ENCODE measurements at regions not wholly inside any gene's neighbourhood (a gene's known extent, or its start where the extent isn't known, plus 50 kb on each side); places are given as distances from the start of the nearest gene placed in this dataset.
"Not testable (repeated sequence)": the region's sequence is repeated elsewhere in the genome, so short reads cannot be mapped to it uniquely, and the experiment has no call there.

GRCh38 chr2:89152501-89152900, 461.0 kb downstream of the RPIA start:
- not testable (repeated sequence) for DNase-seq (ENCODE audit: low spot score)

DNA sequence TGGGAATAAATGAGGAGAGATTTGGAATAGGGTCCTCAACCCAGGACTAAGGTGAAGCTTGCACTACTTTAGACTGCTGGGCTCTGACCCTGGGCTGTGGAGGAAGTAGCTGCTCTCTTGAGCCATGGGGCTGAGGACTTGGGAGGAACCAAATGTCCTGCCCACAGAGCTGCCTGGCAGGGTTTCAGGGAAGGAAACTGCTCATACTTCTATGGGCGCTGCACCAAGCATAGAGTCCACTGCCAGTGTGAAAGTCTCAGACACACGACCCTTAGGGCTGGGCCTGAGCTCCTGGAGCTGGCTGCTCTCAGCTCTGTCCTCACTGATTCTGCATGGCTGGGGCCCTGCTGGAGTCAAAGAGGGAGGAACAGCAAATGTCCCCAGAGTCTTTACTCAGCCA, 461.7 kb downstream of the RPIA start:
- not testable (repeated sequence) for DNase-seq (ENCODE audit: low spot score)

DNA sequence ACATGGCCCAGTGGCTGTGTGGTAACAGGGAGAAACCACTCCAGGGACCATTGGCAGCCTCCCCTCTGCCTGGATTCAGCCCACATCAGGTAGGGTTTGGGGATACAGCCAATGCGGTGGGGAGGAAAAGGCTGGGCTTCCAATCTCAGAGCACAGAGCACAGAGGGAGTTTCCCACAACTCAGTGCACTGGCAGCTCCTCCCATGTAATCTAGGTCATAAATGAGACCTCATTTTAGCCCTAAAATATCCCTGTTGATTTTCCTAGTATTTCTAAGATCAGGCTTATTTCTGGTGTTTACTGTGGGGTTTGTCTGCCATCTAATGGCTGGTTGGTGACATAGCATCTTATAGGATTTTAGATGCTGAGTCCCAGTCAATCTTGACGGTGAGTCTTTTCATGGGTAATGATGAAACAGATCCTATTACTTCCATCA, 462.8 kb downstream of the RPIA start:
- not testable (repeated sequence) for DNase-seq (ENCODE audit: low spot score)

GRCh38 chr2:89160306-89160705, 468.8 kb downstream of the RPIA start:
- DNase-seq (ENCODE audit: low spot score), result not testable (repeated sequence)

DNA sequence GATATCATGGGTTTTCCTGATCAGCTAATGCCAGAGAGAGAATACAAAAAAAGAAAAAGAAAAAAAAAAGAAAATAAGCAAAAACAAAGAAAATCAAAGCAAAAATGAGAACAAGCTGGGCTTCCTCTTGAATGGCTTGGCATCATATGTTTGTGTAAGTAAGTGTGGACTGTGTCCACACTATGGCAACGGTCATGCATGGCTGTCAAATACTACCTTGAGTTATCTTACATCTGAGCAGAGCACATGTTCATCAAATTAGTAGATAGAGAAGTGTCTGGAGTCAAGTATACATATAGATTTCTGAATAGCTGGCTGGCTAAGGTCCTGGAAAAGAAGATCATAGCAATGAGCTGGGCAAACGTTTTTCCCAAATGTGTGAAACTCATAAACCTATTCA, 470.2 kb downstream of the RPIA start:
- not testable (repeated sequence) for DNase-seq (ENCODE audit: low spot score)

- not testable (repeated sequence) for DNase-seq (ENCODE audit: low spot score)
Observed at GRCh38 chr2:89170506-89171173, 479.2 kb downstream of the RPIA start.

GRCh38 chr2:89171174-89171519, 479.7 kb downstream of the RPIA start:
- not testable (repeated sequence) for DNase-seq (ENCODE audit: low spot score)

- DNase-seq (ENCODE audit: low spot score), result not testable (repeated sequence)
Observed at GRCh38 chr2:89177004-89177403, 485.5 kb downstream of the RPIA start.

DNA sequence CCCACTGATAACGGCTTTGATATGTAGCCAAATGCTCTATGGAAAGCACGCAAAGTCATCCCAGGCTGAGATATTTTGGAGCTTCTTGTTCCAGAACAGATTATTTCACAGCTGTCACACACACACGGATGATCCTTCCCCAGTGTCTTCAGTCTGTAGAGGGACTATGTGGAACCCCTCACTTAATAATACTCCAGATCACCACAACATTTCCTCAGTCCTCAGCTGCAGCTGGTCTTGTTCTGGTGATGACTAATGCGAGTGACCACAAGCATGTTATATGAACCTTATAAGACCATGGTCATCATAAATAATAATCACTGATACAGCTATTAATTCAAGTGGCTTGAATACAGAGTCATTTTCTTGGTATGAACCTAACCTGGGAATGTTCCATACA, 490.7 kb downstream of the RPIA start:
- not testable (repeated sequence) for DNase-seq (ENCODE audit: low spot score)

DNA sequence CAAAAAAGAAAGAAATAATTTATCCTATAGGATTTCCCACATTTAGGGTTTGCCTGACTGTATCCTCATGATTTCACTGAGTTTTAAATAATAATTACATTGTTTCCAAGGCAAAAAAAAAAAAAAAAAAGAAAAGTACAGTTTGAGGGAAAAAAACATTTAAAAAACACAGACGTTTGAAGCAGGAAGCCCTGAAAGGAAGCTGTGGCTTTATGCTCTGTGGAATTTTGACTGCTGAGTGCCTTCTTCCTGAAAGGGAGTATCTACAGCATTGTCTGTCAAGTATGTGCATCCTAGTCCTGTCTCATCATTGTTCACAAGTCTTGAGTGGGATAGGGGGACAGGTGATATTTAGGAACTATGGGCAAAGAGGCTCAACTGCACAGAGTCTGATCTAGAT, 493.3 kb downstream of the RPIA start:
- not testable (repeated sequence) for DNase-seq (ENCODE audit: low spot score)

DNA sequence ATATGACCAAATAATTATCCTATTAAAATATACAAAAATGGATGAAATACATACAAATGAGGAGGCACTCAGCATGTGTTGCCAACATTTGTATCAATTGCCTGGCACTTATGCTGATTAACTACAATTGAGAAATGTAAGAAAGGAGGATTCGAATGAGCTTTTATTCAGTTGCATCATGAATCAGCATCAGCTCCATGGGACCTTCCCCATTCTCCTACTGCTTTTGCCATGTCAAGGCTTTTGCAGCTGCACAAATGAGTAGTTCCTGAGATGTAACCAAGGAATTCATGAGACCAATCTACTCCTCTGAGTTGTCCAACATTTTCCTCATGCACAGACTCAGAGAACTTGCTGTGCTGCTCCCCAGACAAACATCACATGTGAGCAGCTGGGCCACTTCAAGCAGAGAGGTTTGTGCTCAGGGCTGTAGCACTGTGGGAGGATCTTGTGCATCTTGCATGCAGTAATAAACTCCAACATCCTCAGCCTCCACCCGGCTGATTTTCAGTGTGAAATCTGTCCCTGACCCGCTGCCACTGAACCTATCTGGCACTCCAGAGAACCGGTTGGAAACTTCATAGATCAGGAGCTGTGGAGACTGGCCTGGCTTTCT, 504.3 kb downstream of the RPIA start:
- not testable (repeated sequence) for DNase-seq (ENCODE audit: low spot score)

GRCh38 chr2:89196719-89197118, 505.2 kb downstream of the RPIA start:
- DNase-seq (ENCODE audit: low spot score), result not testable (repeated sequence)

GRCh38 chr2:89198026-89198425, 506.6 kb downstream of the RPIA start:
- not testable (repeated sequence) for DNase-seq (ENCODE audit: low spot score)

DNA sequence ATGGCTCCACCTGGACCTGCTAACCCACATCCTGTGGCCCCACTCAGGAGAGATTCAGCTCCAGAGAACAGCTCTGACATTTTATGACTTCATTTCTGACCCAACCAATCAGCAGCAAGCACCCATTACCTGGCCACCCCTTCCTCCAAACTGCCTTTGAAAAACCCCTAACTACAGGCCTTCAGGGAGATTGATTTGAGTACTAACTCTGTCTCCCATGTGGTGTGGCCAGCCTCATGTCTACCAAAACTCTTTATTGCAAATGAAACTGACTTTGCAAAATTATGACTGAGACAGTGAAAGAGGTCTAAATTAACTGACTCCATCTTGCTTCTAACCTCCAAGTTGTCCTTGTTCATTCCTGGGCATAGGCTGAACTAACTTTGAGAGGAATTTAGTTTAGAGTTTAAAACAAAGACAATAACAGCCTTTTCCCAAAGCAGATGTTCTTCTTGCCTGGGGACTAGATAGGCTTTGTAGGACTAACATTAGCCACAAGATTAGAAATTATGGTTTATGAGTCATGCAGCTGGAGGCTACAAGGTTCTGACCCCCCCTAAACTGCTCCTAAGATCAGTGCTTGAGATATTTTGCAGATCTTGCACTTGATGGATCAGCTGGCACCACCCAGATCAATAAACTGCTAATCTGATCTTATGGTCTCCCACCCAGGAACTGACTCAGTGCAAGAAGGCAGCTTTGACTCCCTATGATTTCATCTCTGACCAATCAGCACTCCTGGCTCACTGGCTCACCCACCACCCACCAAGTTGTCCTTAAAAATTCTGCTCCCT, 508.2 kb downstream of the RPIA start:
- not testable (repeated sequence) for DNase-seq (ENCODE audit: low spot score)

- DNase-seq (ENCODE audit: low spot score), result not testable (repeated sequence)
Observed at GRCh38 chr2:89200247-89200527, 508.7 kb downstream of the RPIA start.

GRCh38 chr2:89202518-89202917, 511.0 kb downstream of the RPIA start:
- DNase-seq (ENCODE audit: low spot score), result not testable (repeated sequence)

GRCh38 chr2:89205153-89205552, 513.7 kb downstream of the RPIA start:
- DNase-seq (ENCODE audit: low spot score), result peak; percentile 1

DNA sequence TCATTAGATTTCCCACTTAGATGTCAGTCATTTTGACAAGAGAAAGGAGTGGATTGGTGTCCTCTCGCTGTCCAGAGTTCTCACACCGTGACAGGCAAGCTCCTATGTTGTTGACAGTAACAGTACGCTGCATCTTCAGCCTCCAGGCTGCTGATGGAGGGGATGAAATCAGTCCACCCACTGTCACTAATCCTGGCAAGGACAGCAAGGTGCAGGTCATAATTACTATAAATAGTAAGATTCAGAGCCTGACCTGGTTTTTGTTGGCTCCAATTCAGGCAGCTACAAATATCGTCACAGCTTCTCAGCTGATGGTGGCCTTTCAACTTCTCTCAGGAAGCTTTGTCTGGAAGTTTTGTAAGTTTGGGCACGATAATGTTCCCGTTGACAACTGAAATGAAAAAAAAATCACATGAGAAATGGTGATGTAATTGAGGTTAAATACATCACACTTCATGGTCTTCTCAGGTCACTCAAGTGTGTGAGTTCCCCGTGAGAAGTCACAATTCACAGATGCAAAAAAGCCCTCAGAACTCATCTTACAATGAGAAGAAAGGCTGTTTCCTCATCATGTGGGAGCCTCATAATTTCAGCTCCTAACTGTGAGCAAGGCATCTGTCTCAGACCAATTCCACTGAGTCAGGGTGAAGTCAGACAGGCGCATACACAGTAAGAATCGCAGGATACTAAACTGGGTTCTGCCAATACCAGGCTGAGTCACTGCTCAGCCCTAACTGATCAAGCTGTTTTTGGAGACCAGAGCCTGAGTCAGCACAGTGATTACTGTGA, 516.9 kb downstream of the RPIA start:
- not testable (repeated sequence) for DNase-seq (ENCODE audit: low spot score)

DNA sequence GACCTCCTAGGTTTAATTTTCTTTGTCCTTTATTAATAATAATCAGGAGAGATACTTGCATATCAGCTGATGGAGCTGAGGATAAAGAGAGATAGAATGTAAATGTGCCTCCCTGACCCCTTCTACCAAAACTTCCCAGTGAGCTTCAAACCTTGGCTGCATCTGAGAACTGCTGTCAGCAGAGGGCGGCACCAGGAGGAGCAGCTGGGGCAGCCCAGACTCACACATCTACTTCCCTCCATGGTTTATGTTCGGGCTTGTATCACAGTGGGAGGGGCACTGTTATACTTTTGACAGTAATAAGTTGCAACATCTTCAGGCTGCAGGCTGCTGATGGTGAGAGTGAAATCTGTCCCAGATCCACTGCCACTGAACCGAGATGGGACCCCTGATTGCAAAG, 521.7 kb downstream of the RPIA start:
- not testable (repeated sequence) for DNase-seq (ENCODE audit: low spot score)

DNA sequence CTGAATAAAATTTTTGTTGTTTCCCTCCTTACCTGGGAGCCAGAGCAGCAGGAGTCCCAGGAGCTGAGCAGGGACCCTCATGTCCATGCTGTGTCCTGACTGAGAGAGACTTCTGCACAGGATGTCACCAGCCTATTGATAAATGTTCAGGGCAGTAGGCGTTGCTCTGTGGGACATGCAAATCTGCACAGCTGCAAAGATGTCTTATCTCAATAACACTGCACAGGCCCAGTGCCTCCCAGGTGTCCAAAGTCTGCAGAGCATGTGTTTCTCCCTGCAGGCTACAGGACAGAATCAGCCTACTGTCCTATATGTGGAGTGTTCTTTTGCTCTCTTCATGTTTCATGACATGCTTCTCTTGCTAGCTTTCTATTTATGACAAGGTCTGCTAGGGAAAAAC, 522.3 kb downstream of the RPIA start:
- DNase-seq (ENCODE audit: low spot score), result not testable (repeated sequence)

DNA sequence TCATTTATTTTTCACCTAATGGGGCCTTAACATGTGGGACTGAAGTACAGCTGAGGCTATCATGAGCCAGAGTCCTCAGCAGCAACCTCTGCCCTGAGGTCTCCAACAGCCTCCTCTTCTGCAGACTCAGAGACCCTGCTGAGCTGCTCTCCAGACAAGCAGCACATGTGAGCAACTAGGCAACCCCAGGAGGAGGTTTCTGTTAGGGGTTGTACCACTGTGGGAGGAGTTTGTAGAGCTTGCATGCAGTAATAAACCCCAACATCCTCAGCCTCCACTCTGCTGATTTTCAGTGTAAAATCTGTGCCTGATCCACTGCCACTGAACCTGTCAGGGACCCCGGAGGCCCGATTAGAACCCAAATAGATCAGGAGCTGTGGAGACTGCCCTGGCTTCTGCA, 530.0 kb downstream of the RPIA start:
- DNase-seq (ENCODE audit: low spot score), result not testable (repeated sequence)

DNA sequence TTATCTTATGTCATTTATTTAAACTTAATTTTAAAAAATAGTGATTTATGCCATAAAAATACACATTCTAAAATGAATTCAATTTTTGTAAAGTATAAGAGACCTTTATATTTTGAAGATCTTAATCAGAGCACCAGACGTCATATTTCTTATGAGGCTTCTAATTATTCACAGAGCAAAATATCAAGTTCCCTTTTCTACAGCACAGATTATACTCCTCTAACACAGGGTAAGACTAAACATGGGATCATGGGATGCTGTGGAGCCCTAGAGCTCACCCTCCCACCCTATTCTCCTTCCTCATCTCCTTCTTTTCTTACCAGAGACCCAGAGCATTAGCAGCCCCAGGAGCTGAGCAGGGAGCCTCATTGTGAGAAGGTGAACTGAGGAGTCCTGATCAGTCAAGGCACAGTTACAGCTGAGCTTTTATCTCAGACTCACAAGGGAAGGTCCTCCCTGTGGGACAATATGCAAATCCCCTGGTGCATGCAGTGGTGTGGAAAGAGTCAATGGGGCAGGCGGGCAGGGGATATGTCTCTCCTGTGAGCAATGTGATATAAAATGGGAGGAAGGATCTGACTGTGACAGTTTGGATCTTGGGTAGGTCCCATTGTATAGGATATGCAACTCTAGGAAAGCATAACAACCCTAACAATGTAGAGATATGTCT, 530.7 kb downstream of the RPIA start:
- DNase-seq (ENCODE audit: low spot score), result not testable (repeated sequence)
